COLO829 (cell line): ENCODE measurements at regions not wholly inside any gene's neighbourhood (a gene's known extent, or its start where the extent isn't known, plus 50 kb on each side); places are given as distances from the start of the nearest gene placed in this dataset.
"Not testable (repeated sequence)": the region's sequence is repeated elsewhere in the genome, so short reads cannot be mapped to it uniquely, and the experiment has no call there.

ENCODE experiments used
- DNase-seq: peaks from one replicate; pipeline ENCODE4 v3.0.0; 2012; ENCODE audit warnings: low spot score

GRCh38 chr1:60664086-60664625, 418.2 kb upstream of the NFIA start:
- DNase-seq = no peak

- DNase-seq = no peak
Measured at GRCh38 chr1:60662486-60663044, 419.8 kb upstream of the NFIA start.

GRCh38 chr1:60657926-60658325, 424.4 kb upstream of the NFIA start:
- DNase-seq = no peak

GRCh38 chr1:60655679-60656355, 426.5 kb upstream of the NFIA start:
- DNase-seq = no peak

- DNase-seq = not testable (repeated sequence)
Measured at GRCh38 chr1:60640033-60640551, 442.3 kb upstream of the NFIA start.

GRCh38 chr1:60639287-60639686, 443.1 kb upstream of the NFIA start:
- DNase-seq = no peak

GRCh38 chr1:60637651-60638050, 444.7 kb upstream of the NFIA start:
- DNase-seq = peak; percentile 51

- DNase-seq = no peak
Measured at GRCh38 chr1:60636946-60637345, 445.4 kb upstream of the NFIA start.

GRCh38 chr1:60634106-60634505, 448.3 kb upstream of the NFIA start:
- no peak for DNase-seq

GRCh38 chr1:60622486-60622885, 459.9 kb upstream of the NFIA start:
- DNase-seq = no peak

- peak; percentile 9 for DNase-seq
Measured at GRCh38 chr1:60621368-60621851, 461.0 kb upstream of the NFIA start.

GRCh38 chr1:60620087-60620486, 462.3 kb upstream of the NFIA start:
- no peak for DNase-seq

- no peak for DNase-seq
Measured at GRCh38 chr1:60619581-60619980, 462.8 kb upstream of the NFIA start.

GRCh38 chr1:60615666-60616065, 466.7 kb upstream of the NFIA start:
- DNase-seq = no peak

- DNase-seq = no peak
Measured at GRCh38 chr1:60612790-60613189, 469.6 kb upstream of the NFIA start.

GRCh38 chr1:60606921-60607320, 475.4 kb upstream of the NFIA start:
- not testable (repeated sequence) for DNase-seq

- DNase-seq = no peak
Measured at GRCh38 chr1:60600532-60600931, 481.8 kb upstream of the NFIA start.

- no peak for DNase-seq
Measured at GRCh38 chr1:60599574-60599973, 482.8 kb upstream of the NFIA start.

- DNase-seq = no peak
Measured at GRCh38 chr1:60598041-60598910, 484.1 kb upstream of the NFIA start.

- DNase-seq = no peak
Measured at GRCh38 chr1:60596791-60597750, 485.3 kb upstream of the NFIA start.

GRCh38 chr1:60591583-60591982, 490.8 kb upstream of the NFIA start:
- DNase-seq = no peak
